ENCODE measurements at regions not wholly inside any gene's neighbourhood (a gene's known extent, or its start where the extent isn't known, plus 50 kb on each side); places are given as distances from the start of the nearest gene placed in this dataset.

- Histone ChIP-seq H3K9ac (ENCODE audit: low read length) (no peak overlapping the region), H3K27me3 (replicated peaks; ENCODE audit: control insufficient read depth, insufficient read depth, low read length) (peaks cover 29% of the 10 kb centered on the region), H3K36me3 (ENCODE audit: control insufficient read depth, insufficient read depth, low read length, severe bottlenecking) (no peaks in the 10 kb centered on the region), H3K4me3 (ENCODE audit: low read length) (no peak overlapping the region), H3K4me1 (ENCODE audit: control insufficient read depth, insufficient read depth, low read length) (peaks cover 5% of the 10 kb centered on the region), H3K9me3 (ENCODE audit: control insufficient read depth, low read length) (no peaks in the 10 kb centered on the region)
- DNase-seq (ENCODE audit: low read depth) = peak; percentile 74
Measured at GRCh38 chrX:39896951-39897740, 200.6 kb downstream of the BCOR start.

GRCh38 chrX:39897741-39898097 is 200.0 kb downstream of the BCOR start:
- no peak for DNase-seq (ENCODE audit: low read depth)

GRCh38 chrX:39898147-39898546 is 199.6 kb downstream of the BCOR start:
- DNase-seq (ENCODE audit: low read depth) = no peak
- Histone ChIP-seq H3K9ac (ENCODE audit: low read length) (no peak overlapping the region), H3K9me3 (ENCODE audit: control insufficient read depth, low read length) (no peaks in the 10 kb centered on the region), H3K36me3 (ENCODE audit: control insufficient read depth, insufficient read depth, low read length, severe bottlenecking) (no peaks in the 10 kb centered on the region), H3K4me1 (ENCODE audit: control insufficient read depth, insufficient read depth, low read length) (peaks cover 5% of the 10 kb centered on the region), H3K4me3 (ENCODE audit: low read length) (no peak overlapping the region), H3K27me3 (replicated peaks; ENCODE audit: control insufficient read depth, insufficient read depth, low read length) (peaks cover 29% of the 10 kb centered on the region)

More at GRCh38 chrX:39897741-39898097, 200.0 kb downstream of the BCOR start:
- no peaks in the 10 kb centered on the region for H3K9me3 ChIP-seq (ENCODE audit: control insufficient read depth, low read length)
- no peaks in the 10 kb centered on the region for H3K36me3 ChIP-seq (ENCODE audit: control insufficient read depth, insufficient read depth, low read length, severe bottlenecking)
- H3K9ac ChIP-seq (ENCODE audit: low read length) = no peak overlapping the region
- H3K27me3 ChIP-seq (replicated peaks; ENCODE audit: control insufficient read depth, insufficient read depth, low read length) = peaks cover 29% of the 10 kb centered on the region
- no peak overlapping the region for H3K4me3 ChIP-seq (ENCODE audit: low read length)
- H3K4me1 ChIP-seq (ENCODE audit: control insufficient read depth, insufficient read depth, low read length) = peaks cover 5% of the 10 kb centered on the region

- no peak for DNase-seq (ENCODE audit: low read depth)
- Histone ChIP-seq H3K36me3 (ENCODE audit: control insufficient read depth, insufficient read depth, low read length, severe bottlenecking) (no peaks in the 10 kb centered on the region), H3K9ac (ENCODE audit: low read length) (no peak overlapping the region), H3K27me3 (replicated peaks; ENCODE audit: control insufficient read depth, insufficient read depth, low read length) (peaks cover 29% of the 10 kb centered on the region), H3K4me3 (ENCODE audit: low read length) (no peak overlapping the region), H3K4me1 (ENCODE audit: control insufficient read depth, insufficient read depth, low read length) (peaks cover 5% of the 10 kb centered on the region), H3K9me3 (ENCODE audit: control insufficient read depth, low read length) (no peaks in the 10 kb centered on the region)
Measured at GRCh38 chrX:39899059-39899458, 198.7 kb downstream of the BCOR start.

GRCh38 chrX:39899856-39900776 is 197.6 kb downstream of the BCOR start:
- H3K4me3 ChIP-seq (ENCODE audit: low read length) = peak overlapping the region; percentile 16
- H3K9me3 ChIP-seq (ENCODE audit: control insufficient read depth, low read length) = no peaks in the 10 kb centered on the region
- H3K27me3 ChIP-seq (replicated peaks; ENCODE audit: control insufficient read depth, insufficient read depth, low read length) = peaks cover 35% of the 10 kb centered on the region
- H3K36me3 ChIP-seq (ENCODE audit: control insufficient read depth, insufficient read depth, low read length, severe bottlenecking) = no peaks in the 10 kb centered on the region
- H3K9ac ChIP-seq (ENCODE audit: low read length) = no peak overlapping the region
- H3K4me1 ChIP-seq (ENCODE audit: control insufficient read depth, insufficient read depth, low read length) = peaks cover 5% of the 10 kb centered on the region
- DNase-seq (ENCODE audit: low read depth) = no peak

- Histone ChIP-seq H3K4me1 (ENCODE audit: control insufficient read depth, insufficient read depth, low read length) (peaks cover 5% of the 10 kb centered on the region), H3K9me3 (ENCODE audit: control insufficient read depth, low read length) (no peaks in the 10 kb centered on the region), H3K9ac (ENCODE audit: low read length) (no peak overlapping the region), H3K36me3 (ENCODE audit: control insufficient read depth, insufficient read depth, low read length, severe bottlenecking) (no peaks in the 10 kb centered on the region), H3K4me3 (ENCODE audit: low read length) (peak overlapping the region; percentile 16), H3K27me3 (replicated peaks; ENCODE audit: control insufficient read depth, insufficient read depth, low read length) (peaks cover 35% of the 10 kb centered on the region)
- DNase-seq (ENCODE audit: low read depth) = peak; percentile 16
Measured at GRCh38 chrX:39900777-39901170, 197.0 kb downstream of the BCOR start.

GRCh38 chrX:39903343-39903742 is 194.4 kb downstream of the BCOR start:
- no peak overlapping the region for H3K9ac ChIP-seq (ENCODE audit: low read length)
- peak; percentile 71 for DNase-seq (ENCODE audit: low read depth)
- peaks cover 32% of the 10 kb centered on the region for H3K27me3 ChIP-seq (replicated peaks; ENCODE audit: control insufficient read depth, insufficient read depth, low read length)
- H3K9me3 ChIP-seq (ENCODE audit: control insufficient read depth, low read length) = no peaks in the 10 kb centered on the region
- H3K4me3 ChIP-seq (ENCODE audit: low read length) = no peak overlapping the region
- H3K36me3 ChIP-seq (ENCODE audit: control insufficient read depth, insufficient read depth, low read length, severe bottlenecking) = no peaks in the 10 kb centered on the region
- H3K4me1 ChIP-seq (ENCODE audit: control insufficient read depth, insufficient read depth, low read length) = peaks cover 10% of the 10 kb centered on the region

- Histone ChIP-seq H3K9ac (ENCODE audit: low read length) (no peak overlapping the region), H3K27me3 (replicated peaks; ENCODE audit: control insufficient read depth, insufficient read depth, low read length) (peaks cover 26% of the 10 kb centered on the region), H3K9me3 (ENCODE audit: control insufficient read depth, low read length) (no peaks in the 10 kb centered on the region), H3K36me3 (ENCODE audit: control insufficient read depth, insufficient read depth, low read length, severe bottlenecking) (no peaks in the 10 kb centered on the region), H3K4me3 (ENCODE audit: low read length) (no peak overlapping the region), H3K4me1 (ENCODE audit: control insufficient read depth, insufficient read depth, low read length) (peaks cover 15% of the 10 kb centered on the region)
- peak; percentile 32 for DNase-seq (ENCODE audit: low read depth)
Measured at GRCh38 chrX:39903937-39904336, 193.8 kb downstream of the BCOR start.

GRCh38 chrX:39904816-39905537 is 192.8 kb downstream of the BCOR start:
- Histone ChIP-seq H3K4me1 (ENCODE audit: control insufficient read depth, insufficient read depth, low read length) (peaks cover 18% of the 10 kb centered on the region), H3K9ac (ENCODE audit: low read length) (no peak overlapping the region), H3K4me3 (ENCODE audit: low read length) (no peak overlapping the region)

GRCh38 chrX:39905538-39905891 is 192.2 kb downstream of the BCOR start:
- Histone ChIP-seq H3K4me3 (ENCODE audit: low read length) (no peak overlapping the region), H3K27me3 (replicated peaks; ENCODE audit: control insufficient read depth, insufficient read depth, low read length) (peaks cover 20% of the 10 kb centered on the region), H3K36me3 (ENCODE audit: control insufficient read depth, insufficient read depth, low read length, severe bottlenecking) (no peaks in the 10 kb centered on the region), H3K9me3 (ENCODE audit: control insufficient read depth, low read length) (no peaks in the 10 kb centered on the region), H3K9ac (ENCODE audit: low read length) (no peak overlapping the region), H3K4me1 (ENCODE audit: control insufficient read depth, insufficient read depth, low read length) (peaks cover 18% of the 10 kb centered on the region)
- DNase-seq (ENCODE audit: low read depth) = no peak

More at GRCh38 chrX:39904816-39905537, 192.8 kb downstream of the BCOR start:
- Histone ChIP-seq H3K9me3 (ENCODE audit: control insufficient read depth, low read length) (no peaks in the 10 kb centered on the region), H3K27me3 (replicated peaks; ENCODE audit: control insufficient read depth, insufficient read depth, low read length) (peaks cover 24% of the 10 kb centered on the region), H3K36me3 (ENCODE audit: control insufficient read depth, insufficient read depth, low read length, severe bottlenecking) (no peaks in the 10 kb centered on the region)
- no peak for DNase-seq (ENCODE audit: low read depth)

- Histone ChIP-seq H3K4me1 (ENCODE audit: control insufficient read depth, insufficient read depth, low read length) (peaks cover 18% of the 10 kb centered on the region), H3K36me3 (ENCODE audit: control insufficient read depth, insufficient read depth, low read length, severe bottlenecking) (no peaks in the 10 kb centered on the region), H3K27me3 (replicated peaks; ENCODE audit: control insufficient read depth, insufficient read depth, low read length) (peaks cover 16% of the 10 kb centered on the region), H3K4me3 (ENCODE audit: low read length) (no peak overlapping the region), H3K9ac (ENCODE audit: low read length) (no peak overlapping the region), H3K9me3 (ENCODE audit: control insufficient read depth, low read length) (no peaks in the 10 kb centered on the region)
- no peak for DNase-seq (ENCODE audit: low read depth)
Measured at GRCh38 chrX:39905946-39906345, 191.8 kb downstream of the BCOR start.
